WTC11 (cell line): ENCODE measurements at regions not wholly inside any gene's neighbourhood (a gene's known extent, or its start where the extent isn't known, plus 50 kb on each side); places are given as distances from the start of the nearest gene placed in this dataset.

Experiments used
- ATAC-seq: fragments of 200-7000 bp; cut with Tn5 transposase; 2 replicates; pipeline ENCODE4 v1.10.0; 2021; ENCODE audit warnings: mild to moderate bottlenecking, moderate library complexity
- CTCF ChIA-PET: fragments of 300-600 bp; sonication (Branson Sonifier 250); formaldehyde crosslinking; loops from one replicate; lab custom pipeline; 2021; ENCODE audit warnings: antibody characterized with exemption; lab: Charles Lee
- POLR2A ChIA-PET: fragments of 350-600 bp; sonication (Branson Sonifier 250); formaldehyde crosslinking; loops from one replicate; lab custom pipeline; 2021; ENCODE audit warnings: antibody characterized with exemption; lab: Charles Lee
- DNase-seq: peaks from one replicate; pipeline ENCODE4 v3.0.0; 2021; ENCODE audit warnings: low spot score
- H3K27ac Mint-ChIP-seq: 2 replicates; pipeline ENCODE4 v1.8.0; 2021; ENCODE audit warnings: mixed read lengths
- H3K27me3 Mint-ChIP-seq: 2 replicates; pipeline ENCODE4 v1.8.0; 2021; ENCODE audit warnings: low read depth, mild to moderate bottlenecking, moderate library complexity, mixed read lengths
- H3K36me3 Mint-ChIP-seq: 2 replicates; pipeline ENCODE4 v1.8.0; 2021; ENCODE audit warnings: mixed read lengths
- H3K4me1 Mint-ChIP-seq: 2 replicates; pipeline ENCODE4 v1.8.0; 2022; ENCODE audit warnings: mixed read lengths
- H3K4me3 Mint-ChIP-seq: 2 replicates; pipeline ENCODE4 v1.8.0; 2021; ENCODE audit warnings: mild to moderate bottlenecking, moderate library complexity, mixed read lengths
- H3K9me3 Mint-ChIP-seq: 2 replicates; pipeline ENCODE4 v1.8.0; 2021; ENCODE audit warnings: mixed read lengths
- ATF1 ChIP-seq: sonication (generic); formaldehyde crosslinking; IDR thresholded peaks from 2 replicates; pipeline ENCODE4 v1.8.1; 2023; ENCODE audit warnings: mild to moderate bottlenecking, moderate library complexity, missing genetic modification reagents
- ATF3 ChIP-seq: sonication (generic); formaldehyde crosslinking; conservative IDR thresholded peaks from 2 replicates; pipeline ENCODE4 v1.8.1; 2022; ENCODE audit warnings: mild to moderate bottlenecking, missing genetic modification reagents
- ATF6 ChIP-seq: sonication (generic); formaldehyde crosslinking; IDR thresholded peaks from 2 replicates; pipeline ENCODE4 v1.8.1; 2023; ENCODE audit warnings: mild to moderate bottlenecking, missing genetic modification reagents
- CBFB ChIP-seq: sonication (generic); formaldehyde crosslinking; IDR thresholded peaks from 2 replicates; pipeline ENCODE4 v1.8.1; 2022; ENCODE audit warnings: mild to moderate bottlenecking, low read depth, missing genetic modification reagents
- EMX1 ChIP-seq: fragments of 250-450 bp; sonication (Bioruptor Pico); IDR thresholded peaks from 2 replicates; pipeline ENCODE4 v1.8.0; 2021; ENCODE audit warnings: mild to moderate bottlenecking
- IRF2 ChIP-seq: sonication (generic); formaldehyde crosslinking; IDR thresholded peaks from 2 replicates; pipeline ENCODE4 v1.8.0; 2022; ENCODE audit warnings: low read depth, missing genetic modification reagents, borderline replicate concordance
- JAZF1 ChIP-seq: fragments of 250-450 bp; sonication (Bioruptor Pico); IDR thresholded peaks from 2 replicates; pipeline ENCODE4 v1.9.0; 2021; ENCODE audit warnings: moderate library complexity, mild to moderate bottlenecking, inconsistent platforms
- NFATC4 ChIP-seq: fragments of 250-450 bp; sonication (Bioruptor Pico); IDR thresholded peaks from 2 replicates; pipeline ENCODE4 v1.9.0; 2021; ENCODE audit warnings: mild to moderate bottlenecking
- NFE2L1 ChIP-seq: sonication (generic); formaldehyde crosslinking; IDR thresholded peaks from 2 replicates; pipeline ENCODE4 v1.8.1; 2023; ENCODE audit warnings: missing genetic modification reagents
- PREB ChIP-seq: sonication (generic); formaldehyde crosslinking; IDR thresholded peaks from 2 replicates; pipeline ENCODE4 v1.8.1; 2022; ENCODE audit warnings: mild to moderate bottlenecking, missing genetic modification reagents, moderate library complexity, borderline replicate concordance
- PRRX2 ChIP-seq: fragments of 250-450 bp; sonication (Bioruptor Pico); IDR thresholded peaks from 2 replicates; pipeline ENCODE4 v1.8.0; 2021; ENCODE audit warnings: mild to moderate bottlenecking
- SMAD4 ChIP-seq: sonication (generic); formaldehyde crosslinking; IDR thresholded peaks from 2 replicates; pipeline ENCODE4 v1.8.0; 2022; ENCODE audit warnings: mild to moderate bottlenecking, missing genetic modification reagents
- STAT6 ChIP-seq: sonication (generic); formaldehyde crosslinking; conservative IDR thresholded peaks from 2 replicates; pipeline ENCODE4 v1.8.1; 2023; ENCODE audit warnings: mild to moderate bottlenecking, low read depth, missing genetic modification reagents, moderate library complexity
- TCF7 ChIP-seq: sonication (generic); formaldehyde crosslinking; IDR thresholded peaks from 2 replicates; pipeline ENCODE4 v1.8.0; 2022; ENCODE audit warnings: mild to moderate bottlenecking, low read depth, missing genetic modification reagents, moderate library complexity
- TEAD4 ChIP-seq: sonication (generic); formaldehyde crosslinking; IDR thresholded peaks from 2 replicates; pipeline ENCODE4 v1.8.0; 2022; ENCODE audit warnings: mild to moderate bottlenecking, missing genetic modification reagents
- ZBTB43 ChIP-seq: sonication (generic); formaldehyde crosslinking; IDR thresholded peaks from 2 replicates; pipeline ENCODE4 v1.8.1; 2023; ENCODE audit warnings: mild to moderate bottlenecking, missing genetic modification reagents
- ZNF396 ChIP-seq: fragments of 250-450 bp; sonication (Bioruptor Pico); IDR thresholded peaks from 2 replicates; pipeline ENCODE4 v1.8.0; 2021; ENCODE audit warnings: mild to moderate bottlenecking, moderate library complexity, borderline replicate concordance

- TF ChIP-seq STAT6 (no peak), ZBTB43 (CRISPR knock-in tag) (no peak), EMX1 (CRISPR knock-in tag) (no peak), ATF1 (CRISPR knock-in tag) (no peak), CBFB (CRISPR knock-in tag) (no peak), PRRX2 (CRISPR knock-in tag) (no peak), NFATC4 (CRISPR knock-in tag) (no peak), SMAD4 (no peak), PREB (CRISPR knock-in tag) (no peak)
- TF ChIP-seq, all 79 proteins: peak for 0
Measured at GRCh38 chr4:18296411-18296810, 274.9 kb upstream of the LCORL start (continued).

GRCh38 chr4:18294846-18295245, 273.3 kb upstream of the LCORL start:
- DNase-seq = no peak
- POLR2A ChIA-PET = no interaction called here

GRCh38 chr4:18294021-18294420, 272.5 kb upstream of the LCORL start:
- no peak for DNase-seq
- Mint-ChIP-seq H3K27me3 (no peaks in the 10 kb centered on the region), H3K36me3 (no peaks in the 10 kb centered on the region), H3K4me3 (no peak overlapping the region), H3K27ac (no peak overlapping the region), H3K4me1 (peaks cover 6% of the 10 kb centered on the region; the same call in 1 of the 2 replicates), H3K9me3 (peaks cover 2% of the 10 kb centered on the region; the same call in 1 of the 2 replicates)
- ChIA-PET POLR2A (no interaction called here), CTCF (no interaction called here)
- ATAC-seq = no peak
- TF ChIP-seq JAZF1 (CRISPR knock-in tag) (no peak), ATF6 (CRISPR knock-in tag) (no peak), ZNF396 (CRISPR knock-in tag) (no peak), TCF7 (CRISPR knock-in tag) (no peak), IRF2 (CRISPR knock-in tag) (no peak)

More at GRCh38 chr4:18294846-18295245, 273.3 kb upstream of the LCORL start:
- Mint-ChIP-seq H3K27me3 (no peaks in the 10 kb centered on the region), H3K4me3 (no peak overlapping the region), H3K36me3 (no peaks in the 10 kb centered on the region), H3K27ac (no peak overlapping the region), H3K4me1 (peaks cover 6% of the 10 kb centered on the region; the same call in 1 of the 2 replicates), H3K9me3 (peaks cover 2% of the 10 kb centered on the region; the same call in 1 of the 2 replicates)
- no peak for ATAC-seq
- CTCF ChIA-PET = no interaction called here
- no peak for TF ChIP-seq ZBTB43 (CRISPR knock-in tag)
- TF ChIP-seq PREB (CRISPR knock-in tag) = no peak
- no peak for TF ChIP-seq NFE2L1 (CRISPR knock-in tag)
- no peak for TF ChIP-seq ATF3
- no peak for TF ChIP-seq TEAD4 (CRISPR knock-in tag)
- TF ChIP-seq, all 79 proteins: peak for 0
